Lower lobe of right lung (tissue), 2 donors: ENCODE measurements at regions not wholly inside any gene's neighbourhood (a gene's known extent, or its start where the extent isn't known, plus 50 kb on each side); places are given as distances from the start of the nearest gene placed in this dataset.

Experiments
- ATAC-seq, 2 donors: fragments of 200-7000 bp; cut with Tn5 transposase; one replicate each; pipeline ENCODE4 v1.9.1; 2020 to 2022; ENCODE audit warnings: mild to moderate bottlenecking in 2 of 2, moderate library complexity in 2 of 2
- DNase-seq: peaks from one replicate; pipeline ENCODE4 v3.0.0-alpha.2; 2020
- H3K27ac ChIP-seq: fragments of 200-600 bp; one replicate; pipeline ENCODE4 v1.8.0; 2022
- H3K27me3 ChIP-seq: fragments of 200-600 bp; one replicate; pipeline ENCODE4 v1.8.0; 2022; ENCODE audit warnings: low read depth
- H3K36me3 ChIP-seq: fragments of 200-600 bp; one replicate; pipeline ENCODE4 v1.8.0; 2022; ENCODE audit warnings: mild to moderate bottlenecking
- H3K4me1 ChIP-seq: fragments of 200-600 bp; one replicate; pipeline ENCODE4 v1.8.0; 2022
- H3K4me3 ChIP-seq: fragments of 200-600 bp; one replicate; pipeline ENCODE4 v1.8.0; 2022; ENCODE audit warnings: mild to moderate bottlenecking
- H3K9me3 ChIP-seq: fragments of 200-600 bp; one replicate; pipeline ENCODE4 v1.8.0; 2022
- intact Hi-C: fragments of 100-400 bp; cut with DNase I; formaldehyde crosslinking; loops from one replicate; pipeline ENCODE4 v1.11.0; 2022
- TF ChIP-seq, protein P1 (sequence below): fragments of 200-600 bp; IDR thresholded peaks from one replicate; pipeline ENCODE4 v1.8.0; 2022; ENCODE audit warnings: antibody characterized with exemption, mild to moderate bottlenecking
- donor health status: DM: no; HTN: yes; CAD: no; lungs with severe emphysema.

GRCh38 chr18:27793013-27793785 lies 383.7 kb downstream of the CDH2 start:
- no peaks in the 10 kb centered on the region for H3K27me3 ChIP-seq
- no peak overlapping the region for H3K27ac ChIP-seq
- no peak for DNase-seq
- no peaks in the 10 kb centered on the region for H3K4me1 ChIP-seq
- no peaks in the 10 kb centered on the region for H3K36me3 ChIP-seq
- TF ChIP-seq, protein P1, sequence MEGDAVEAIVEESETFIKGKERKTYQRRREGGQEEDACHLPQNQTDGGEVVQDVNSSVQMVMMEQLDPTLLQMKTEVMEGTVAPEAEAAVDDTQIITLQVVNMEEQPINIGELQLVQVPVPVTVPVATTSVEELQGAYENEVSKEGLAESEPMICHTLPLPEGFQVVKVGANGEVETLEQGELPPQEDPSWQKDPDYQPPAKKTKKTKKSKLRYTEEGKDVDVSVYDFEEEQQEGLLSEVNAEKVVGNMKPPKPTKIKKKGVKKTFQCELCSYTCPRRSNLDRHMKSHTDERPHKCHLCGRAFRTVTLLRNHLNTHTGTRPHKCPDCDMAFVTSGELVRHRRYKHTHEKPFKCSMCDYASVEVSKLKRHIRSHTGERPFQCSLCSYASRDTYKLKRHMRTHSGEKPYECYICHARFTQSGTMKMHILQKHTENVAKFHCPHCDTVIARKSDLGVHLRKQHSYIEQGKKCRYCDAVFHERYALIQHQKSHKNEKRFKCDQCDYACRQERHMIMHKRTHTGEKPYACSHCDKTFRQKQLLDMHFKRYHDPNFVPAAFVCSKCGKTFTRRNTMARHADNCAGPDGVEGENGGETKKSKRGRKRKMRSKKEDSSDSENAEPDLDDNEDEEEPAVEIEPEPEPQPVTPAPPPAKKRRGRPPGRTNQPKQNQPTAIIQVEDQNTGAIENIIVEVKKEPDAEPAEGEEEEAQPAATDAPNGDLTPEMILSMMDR = no peak
- H3K9me3 ChIP-seq = no peaks in the 10 kb centered on the region
- H3K4me3 ChIP-seq = no peak overlapping the region
- intact Hi-C loops = no loop called here
- no peak for ATAC-seq

- intact Hi-C loops = loop anchor here (10.0 kb wide), 1 partner anchor 65 kb away; no protein-coding TSS in a partner anchor
- no peaks in the 10 kb centered on the region for H3K27me3 ChIP-seq
- H3K9me3 ChIP-seq = no peaks in the 10 kb centered on the region
- H3K36me3 ChIP-seq = no peaks in the 10 kb centered on the region
- no peak for DNase-seq
- no peaks in the 10 kb centered on the region for H3K4me1 ChIP-seq
- H3K27ac ChIP-seq = no peak overlapping the region
- TF ChIP-seq, protein P1 = no peak
- ATAC-seq = no peak
- H3K4me3 ChIP-seq = no peak overlapping the region
Measured at GRCh38 chr18:27789406-27789805, 387.5 kb downstream of the CDH2 start.

DNA sequence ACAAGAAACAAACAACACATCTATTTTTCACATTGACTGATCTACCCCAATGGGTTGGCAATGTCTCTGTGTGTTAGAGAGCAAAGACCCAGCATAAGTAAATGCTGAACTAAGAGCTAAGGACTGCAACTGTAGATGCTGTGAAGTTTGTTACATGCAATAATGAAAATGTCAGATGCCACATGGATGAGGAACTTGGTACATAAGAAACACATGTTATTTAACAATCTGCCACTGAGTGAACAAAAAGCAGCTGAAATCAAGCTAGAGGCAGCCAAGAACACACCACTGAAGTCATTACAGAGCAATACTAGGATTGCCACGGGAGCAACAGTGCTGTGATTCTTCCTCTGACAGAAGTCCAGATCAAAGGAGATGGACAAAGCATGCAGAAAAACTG lies 389.4 kb downstream of the CDH2 start:
- DNase-seq = no peak
- no peaks in the 10 kb centered on the region for H3K27me3 ChIP-seq
- TF ChIP-seq, protein P1 = no peak
- H3K27ac ChIP-seq = no peak overlapping the region
- intact Hi-C loops = loop anchor here (10.0 kb wide), 1 partner anchor 63 kb away; no protein-coding TSS in a partner anchor
- H3K36me3 ChIP-seq = no peaks in the 10 kb centered on the region
- H3K9me3 ChIP-seq = no peaks in the 10 kb centered on the region
- H3K4me3 ChIP-seq = no peak overlapping the region
- no peak for ATAC-seq
- no peaks in the 10 kb centered on the region for H3K4me1 ChIP-seq

- no peak overlapping the region for H3K4me3 ChIP-seq
Measured at GRCh38 chr18:27785815-27786471, 391.0 kb downstream of the CDH2 start.

DNA sequence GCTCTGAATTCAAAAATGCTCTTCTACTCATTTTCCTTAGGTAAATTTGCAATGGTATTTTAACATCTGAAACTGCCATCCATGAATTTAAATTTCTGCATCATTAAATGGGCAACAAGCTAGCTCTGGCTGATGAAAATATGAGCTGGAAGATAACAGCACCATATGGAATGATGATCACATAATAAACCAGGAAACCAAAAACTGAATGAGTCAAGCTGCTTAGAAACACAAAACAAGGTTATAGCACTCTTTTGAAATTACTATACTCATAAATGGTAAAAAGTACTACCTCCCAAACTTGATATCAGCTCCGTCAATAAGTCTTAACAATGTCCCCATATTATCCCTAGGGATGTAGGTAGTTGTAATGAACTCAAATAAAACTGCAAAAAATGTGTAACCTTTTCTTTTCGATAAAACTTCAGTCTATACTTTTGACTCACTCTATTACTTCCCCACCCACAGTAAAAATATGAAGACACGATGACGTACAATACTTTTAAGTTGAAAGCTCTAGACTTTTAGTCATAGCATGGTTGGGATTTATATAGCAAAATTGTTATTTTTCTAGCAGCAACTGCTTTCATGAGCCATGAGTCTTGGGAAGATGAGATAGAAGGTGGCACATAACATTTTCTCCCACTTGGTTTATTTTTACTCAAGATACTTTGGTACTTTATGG lies 396.7 kb downstream of the CDH2 start:
- ATAC-seq (no peak), DNase-seq (no peak)
- H3K9me3 ChIP-seq = no peaks in the 10 kb centered on the region
- intact Hi-C loops = loop anchor here (10.0 kb wide), 1 partner anchor 55 kb away; no protein-coding TSS in a partner anchor
- H3K36me3 ChIP-seq = no peaks in the 10 kb centered on the region
- H3K4me3 ChIP-seq = no peak overlapping the region
- H3K4me1 ChIP-seq = no peaks in the 10 kb centered on the region
- TF ChIP-seq, protein P1 = no peak
- no peaks in the 10 kb centered on the region for H3K27me3 ChIP-seq
- no peak overlapping the region for H3K27ac ChIP-seq

More at GRCh38 chr18:27785815-27786471, 391.0 kb downstream of the CDH2 start:
- Histone ChIP-seq H3K4me1 (no peaks in the 10 kb centered on the region), H3K27me3 (no peaks in the 10 kb centered on the region), H3K9me3 (no peaks in the 10 kb centered on the region), H3K36me3 (no peaks in the 10 kb centered on the region), H3K27ac (no peak overlapping the region)
- TF ChIP-seq, protein P1 = no peak
- ATAC-seq (peak; percentile 52 to 62), DNase-seq (no peak)
- intact Hi-C loops = loop anchor here (10.0 kb wide), 1 partner anchor 61 kb away; no protein-coding TSS in a partner anchor
